ENCODE measurements at regions not wholly inside any gene's neighbourhood (a gene's known extent, or its start where the extent isn't known, plus 50 kb on each side); places are given as distances from the start of the nearest gene placed in this dataset.

DNA sequence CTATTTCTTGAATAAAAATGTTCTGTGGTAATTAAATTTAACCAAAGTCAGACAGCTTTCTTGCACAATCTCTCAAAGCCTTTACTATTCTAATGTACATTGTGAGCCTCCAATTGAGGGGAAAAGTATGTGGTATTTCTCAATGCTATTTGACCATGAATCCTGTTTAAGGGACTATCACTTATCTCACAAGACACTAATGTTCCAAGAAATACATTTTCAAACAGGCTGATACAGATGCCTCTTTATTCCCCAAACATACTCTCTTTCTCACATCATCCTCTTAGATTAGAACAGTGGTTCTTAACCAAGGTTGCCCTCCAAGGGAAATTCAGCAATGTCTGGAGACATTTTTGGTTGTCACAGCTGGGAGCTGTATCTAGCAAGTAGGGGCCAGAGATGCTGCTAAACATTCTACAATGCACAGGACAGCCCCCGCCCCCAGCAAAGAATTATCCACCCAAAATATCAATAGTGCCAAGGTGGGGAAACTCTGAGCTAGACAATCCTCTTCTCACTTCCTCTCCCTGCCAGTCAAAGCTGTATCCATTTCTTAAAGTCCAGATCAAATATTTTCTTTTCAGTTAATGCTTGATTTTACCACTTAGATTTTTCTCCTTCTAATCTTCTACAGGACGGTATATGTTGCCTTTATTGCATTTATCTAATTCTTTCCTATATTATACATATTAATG lies 129.2 kb upstream of the TRIM2 start:
- H3K4me3 ChIP-seq = no peak overlapping the region
- no peak for ATAC-seq
- no peak for TF ChIP-seq POLR2A (IDR thresholded peaks at IDR 0.05)
- TF ChIP-seq, protein P1, sequence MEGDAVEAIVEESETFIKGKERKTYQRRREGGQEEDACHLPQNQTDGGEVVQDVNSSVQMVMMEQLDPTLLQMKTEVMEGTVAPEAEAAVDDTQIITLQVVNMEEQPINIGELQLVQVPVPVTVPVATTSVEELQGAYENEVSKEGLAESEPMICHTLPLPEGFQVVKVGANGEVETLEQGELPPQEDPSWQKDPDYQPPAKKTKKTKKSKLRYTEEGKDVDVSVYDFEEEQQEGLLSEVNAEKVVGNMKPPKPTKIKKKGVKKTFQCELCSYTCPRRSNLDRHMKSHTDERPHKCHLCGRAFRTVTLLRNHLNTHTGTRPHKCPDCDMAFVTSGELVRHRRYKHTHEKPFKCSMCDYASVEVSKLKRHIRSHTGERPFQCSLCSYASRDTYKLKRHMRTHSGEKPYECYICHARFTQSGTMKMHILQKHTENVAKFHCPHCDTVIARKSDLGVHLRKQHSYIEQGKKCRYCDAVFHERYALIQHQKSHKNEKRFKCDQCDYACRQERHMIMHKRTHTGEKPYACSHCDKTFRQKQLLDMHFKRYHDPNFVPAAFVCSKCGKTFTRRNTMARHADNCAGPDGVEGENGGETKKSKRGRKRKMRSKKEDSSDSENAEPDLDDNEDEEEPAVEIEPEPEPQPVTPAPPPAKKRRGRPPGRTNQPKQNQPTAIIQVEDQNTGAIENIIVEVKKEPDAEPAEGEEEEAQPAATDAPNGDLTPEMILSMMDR (IDR thresholded peaks at IDR 0.05) = no peak
- TF ChIP-seq EP300 (IDR thresholded peaks at IDR 0.05) = no peak
- TF ChIP-seq POLR2AphosphoS5 (IDR thresholded peaks at IDR 0.05) = no peak
- no peaks in the 10 kb centered on the region for H3K4me1 ChIP-seq
- no peaks in the 10 kb centered on the region for H3K27me3 ChIP-seq
- 79 to 83% methylated on average over 2 of the region's 2 CpGs for WGBS, 2 donors (ENCODE audit: low coverage in 1 of 2)
- H3K36me3 ChIP-seq = no peaks in the 10 kb centered on the region
- H3K27ac ChIP-seq = no peak overlapping the region
- H3K9me3 ChIP-seq = peaks cover 0 to 5% (median 0%) of the 10 kb centered on the region in 3 donors

GRCh38 chr4:153075836-153076518 lies 128.3 kb upstream of the TRIM2 start:
- Histone ChIP-seq H3K4me1 (no peaks in the 10 kb centered on the region), H3K9me3 (peaks cover 0 to 5% (median 0%) of the 10 kb centered on the region in 3 donors), H3K4me3 (no peak overlapping the region), H3K36me3 (no peaks in the 10 kb centered on the region), H3K27ac (no peak overlapping the region), H3K27me3 (no peaks in the 10 kb centered on the region)
- WGBS, 2 donors (ENCODE audit: low coverage in 1 of 2) = 78 to 89% methylated on average over 4 of the region's 4 CpGs
- ATAC-seq = no peak
- TF ChIP-seq POLR2A (IDR thresholded peaks at IDR 0.05) (no peak), EP300 (IDR thresholded peaks at IDR 0.05) (no peak), POLR2AphosphoS5 (IDR thresholded peaks at IDR 0.05) (no peak)
- TF ChIP-seq, protein P1 (IDR thresholded peaks at IDR 0.05) = no peak

DNA sequence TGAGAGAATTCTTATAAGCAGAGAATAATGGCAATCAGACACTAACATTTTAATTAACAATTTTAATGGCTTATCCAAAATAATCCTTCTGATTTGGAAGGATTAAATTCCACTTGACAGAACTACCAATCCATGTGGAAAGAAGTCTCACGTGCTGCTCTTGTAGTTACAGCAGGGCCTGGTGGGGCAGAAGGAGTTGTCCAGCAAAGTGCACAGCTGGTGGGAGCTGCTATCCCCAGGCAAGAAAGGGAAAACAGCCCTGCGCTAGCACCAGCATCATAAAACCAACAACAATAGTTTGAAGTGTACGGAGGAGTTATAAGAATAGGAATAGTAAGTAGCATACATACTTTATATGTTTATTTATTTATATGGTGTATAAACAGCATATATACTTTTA lies 127.4 kb upstream of the TRIM2 start:
- no peak overlapping the region for H3K4me3 ChIP-seq
- no peaks in the 10 kb centered on the region for H3K27me3 ChIP-seq
- no peaks in the 10 kb centered on the region for H3K36me3 ChIP-seq
- H3K27ac ChIP-seq = no peak overlapping the region
- 81 to 83% methylated on average over 3 of the region's 3 CpGs for WGBS, 2 donors (ENCODE audit: low coverage in 1 of 2)
- no peaks in the 10 kb centered on the region for H3K4me1 ChIP-seq
- TF ChIP-seq POLR2AphosphoS5 (IDR thresholded peaks at IDR 0.05) (no peak), EP300 (IDR thresholded peaks at IDR 0.05) (no peak), POLR2A (IDR thresholded peaks at IDR 0.05) (no peak)
- TF ChIP-seq, protein P1 (IDR thresholded peaks at IDR 0.05) = no peak
- peaks cover 0 to 5% (median 0%) of the 10 kb centered on the region in 3 donors for H3K9me3 ChIP-seq
- no peak for ATAC-seq

- WGBS, 2 donors (ENCODE audit: low coverage in 1 of 2) = 70 to 91% methylated on average over 2 to 5 of the region's 6 CpGs
- H3K4me1 ChIP-seq = peaks cover 0 to 15% (median 0%) of the 10 kb centered on the region in 3 donors
- H3K27ac ChIP-seq = no peak overlapping the region
- no peaks in the 10 kb centered on the region for H3K36me3 ChIP-seq
- no peaks in the 10 kb centered on the region for H3K27me3 ChIP-seq
- H3K4me3 ChIP-seq = no peak overlapping the region
- TF ChIP-seq, protein P1 (IDR thresholded peaks at IDR 0.05) = no peak
- no peak for TF ChIP-seq EP300 (IDR thresholded peaks at IDR 0.05)
- H3K9me3 ChIP-seq = peaks cover 0 to 5% (median 0%) of the 10 kb centered on the region in 3 donors
- ATAC-seq = no peak
Observed at GRCh38 chr4:153079857-153080391, 124.3 kb upstream of the TRIM2 start.
